Upper lobe of left lung (tissue), 4 donors: ENCODE measurements at regions not wholly inside any gene's neighbourhood (a gene's known extent, or its start where the extent isn't known, plus 50 kb on each side); places are given as distances from the start of the nearest gene placed in this dataset.

Experiments
- CTCF ChIP-seq, 6 experiments: fragments of 450-650 bp in 4 of 6; fragments of 200-600 bp in 2 of 6; sonication (generic) in 2 of 6; IDR thresholded peaks; one replicate each; pipeline ENCODE4 v1.5.1; 2016 to 2019; ENCODE audit warnings: antibody characterized with exemption in 6 of 6
- EP300 ChIP-seq, 4 donors: sonication (generic); formaldehyde crosslinking; IDR thresholded peaks; one replicate each; pipeline ENCODE4 v1.5.1; 2017; ENCODE audit warnings: antibody characterized with exemption in 4 of 4, control low read depth in 2 of 4
- POLR2A ChIP-seq, 4 donors: fragments of 450-650 bp; IDR thresholded peaks; one replicate each; pipeline ENCODE4 v1.5.1; 2016 to 2017; ENCODE audit warnings: antibody characterized with exemption in 4 of 4, mild to moderate bottlenecking in 2 of 4

GRCh38 chr3:193972832-193973231, 163.1 kb upstream of the HES1 start:
- TF ChIP-seq POLR2A (IDR thresholded peaks at IDR 0.05) (no peak), CTCF (IDR thresholded peaks at IDR 0.05) (no peak), EP300 (IDR thresholded peaks at IDR 0.05) (no peak)
